ENCODE measurements at regions not wholly inside any gene's neighbourhood (a gene's known extent, or its start where the extent isn't known, plus 50 kb on each side); places are given as distances from the start of the nearest gene placed in this dataset.

DNA sequence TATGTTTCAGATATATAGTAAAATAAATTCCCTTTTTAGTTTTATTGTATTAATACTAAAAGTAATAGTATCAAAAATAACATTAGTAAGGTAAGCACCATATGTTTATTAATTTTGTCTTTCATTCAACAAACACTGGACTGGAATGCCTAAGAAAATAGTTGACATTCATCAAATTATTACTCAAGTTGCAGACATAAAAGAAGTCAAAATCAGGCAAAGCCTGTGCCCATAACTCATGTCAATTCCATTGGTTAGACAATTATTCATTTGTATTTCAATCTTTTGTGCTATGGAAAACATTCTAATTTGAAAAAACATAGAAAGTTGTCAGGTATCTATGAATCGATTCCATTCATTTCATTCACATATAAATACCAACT lies 158.9 kb downstream of the CEMIP2 start:
- CTCF ChIA-PET = no interaction called here
- H4K20me1 ChIP-seq (ENCODE audit: low read length) = no peaks in the 10 kb centered on the region
- intact Hi-C loops (cut with micrococcal nuclease) = loop anchor here (2.0 to 5.0 kb wide), 2 partner anchors 17 to 73 kb away; no protein-coding TSS in a partner anchor
- no peak overlapping the region for H3K4me3 ChIP-seq (ENCODE audit: low read length)
- no peaks in the 10 kb centered on the region for H3K27me3 ChIP-seq (ENCODE audit: low read length)
- H3K9me3 ChIP-seq (ENCODE audit: low read length) = no peaks in the 10 kb centered on the region
- H3K4me2 ChIP-seq (ENCODE audit: low read length) = no peak overlapping the region
- TF ChIP-seq EZH2 (IDR thresholded peaks at IDR 0.05; ENCODE audit: low read length, unreplicated experiment) = no peak
- no peak for TF ChIP-seq EZH2phosphoT487 (IDR thresholded peaks at IDR 0.05; ENCODE audit: borderline replicate concordance, low read length)
- TF ChIP-seq, protein P1, sequence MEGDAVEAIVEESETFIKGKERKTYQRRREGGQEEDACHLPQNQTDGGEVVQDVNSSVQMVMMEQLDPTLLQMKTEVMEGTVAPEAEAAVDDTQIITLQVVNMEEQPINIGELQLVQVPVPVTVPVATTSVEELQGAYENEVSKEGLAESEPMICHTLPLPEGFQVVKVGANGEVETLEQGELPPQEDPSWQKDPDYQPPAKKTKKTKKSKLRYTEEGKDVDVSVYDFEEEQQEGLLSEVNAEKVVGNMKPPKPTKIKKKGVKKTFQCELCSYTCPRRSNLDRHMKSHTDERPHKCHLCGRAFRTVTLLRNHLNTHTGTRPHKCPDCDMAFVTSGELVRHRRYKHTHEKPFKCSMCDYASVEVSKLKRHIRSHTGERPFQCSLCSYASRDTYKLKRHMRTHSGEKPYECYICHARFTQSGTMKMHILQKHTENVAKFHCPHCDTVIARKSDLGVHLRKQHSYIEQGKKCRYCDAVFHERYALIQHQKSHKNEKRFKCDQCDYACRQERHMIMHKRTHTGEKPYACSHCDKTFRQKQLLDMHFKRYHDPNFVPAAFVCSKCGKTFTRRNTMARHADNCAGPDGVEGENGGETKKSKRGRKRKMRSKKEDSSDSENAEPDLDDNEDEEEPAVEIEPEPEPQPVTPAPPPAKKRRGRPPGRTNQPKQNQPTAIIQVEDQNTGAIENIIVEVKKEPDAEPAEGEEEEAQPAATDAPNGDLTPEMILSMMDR (conservative IDR thresholded peaks at IDR 0.05; ENCODE audit: low read depth, low read length) = no peak
- no peaks in the 10 kb centered on the region for H3K79me2 ChIP-seq (ENCODE audit: low read length)
- ATAC-seq (no peak), DNase-seq (no peak)
- H2AFZ ChIP-seq (ENCODE audit: low read length) = no peak overlapping the region
- H3F3A ChIP-seq (ENCODE audit: low read length, unreplicated experiment) = no peaks in the 10 kb centered on the region
- no peaks in the 10 kb centered on the region for H3K9me2 ChIP-seq (replicated peaks; ENCODE audit: low read length)
- H3K36me3 ChIP-seq (ENCODE audit: low read depth, low read length) = no peaks in the 10 kb centered on the region; the same call in 1 of the 2 replicates
- H3K4me1 ChIP-seq (ENCODE audit: insufficient read depth, low read length) = no peaks in the 10 kb centered on the region
- POLR2A ChIA-PET (ENCODE audit: unreplicated experiment) = no interaction called here
- H3K9ac ChIP-seq (ENCODE audit: low read length) = no peak overlapping the region
- BruUV-seq (replicated peaks) = no TSS peak
- H3K27ac ChIP-seq (ENCODE audit: low read length) = no peak overlapping the region

DNA sequence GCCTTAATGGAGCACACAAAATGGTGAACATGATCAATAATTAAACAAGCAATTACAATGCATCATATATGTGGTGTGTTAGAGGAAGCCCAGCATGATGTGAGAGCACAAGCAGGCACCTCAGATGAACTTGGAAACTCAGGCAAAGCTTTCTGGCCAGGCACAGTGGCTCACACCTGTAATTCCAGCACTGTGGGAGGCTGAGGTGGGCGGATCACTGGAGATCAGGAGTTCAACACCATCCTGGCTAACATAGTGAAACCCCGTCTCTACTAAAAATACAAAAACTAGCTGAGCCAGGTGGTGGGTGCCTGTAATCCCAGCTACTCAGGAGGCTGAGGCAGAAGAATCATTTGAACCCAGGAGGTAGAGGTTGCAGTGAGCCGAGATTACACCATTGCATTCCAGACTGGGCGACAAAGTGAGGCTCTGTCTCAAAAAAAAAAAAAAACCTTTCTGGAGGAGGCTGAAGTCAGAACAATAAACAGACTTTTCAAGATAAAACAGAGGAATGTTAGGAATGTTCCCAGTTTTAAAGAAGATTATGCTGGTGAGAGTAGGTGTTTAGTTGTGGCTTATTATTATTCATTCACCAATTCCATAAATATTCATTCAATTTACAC lies 159.4 kb downstream of the CEMIP2 start:
- Histone ChIP-seq H3K9ac (ENCODE audit: low read length) (no peak overlapping the region), H3K4me2 (ENCODE audit: low read length) (no peak overlapping the region), H3K4me3 (ENCODE audit: low read length) (no peak overlapping the region), H4K20me1 (ENCODE audit: low read length) (no peaks in the 10 kb centered on the region), H3K9me3 (ENCODE audit: low read length) (no peaks in the 10 kb centered on the region), H3K27me3 (ENCODE audit: low read length) (no peaks in the 10 kb centered on the region), H3K4me1 (ENCODE audit: insufficient read depth, low read length) (no peaks in the 10 kb centered on the region), H3K36me3 (ENCODE audit: low read depth, low read length) (no peaks in the 10 kb centered on the region; the same call in 1 of the 2 replicates), H3F3A (ENCODE audit: low read length, unreplicated experiment) (no peaks in the 10 kb centered on the region), H3K79me2 (ENCODE audit: low read length) (no peaks in the 10 kb centered on the region), H2AFZ (ENCODE audit: low read length) (no peak overlapping the region), H3K9me2 (replicated peaks; ENCODE audit: low read length) (no peaks in the 10 kb centered on the region), H3K27ac (ENCODE audit: low read length) (no peak overlapping the region)
- CTCF ChIA-PET = no interaction called here
- POLR2A ChIA-PET (ENCODE audit: unreplicated experiment) = no interaction called here
- no TSS peak for BruUV-seq (replicated peaks)
- no peak for ATAC-seq
- TF ChIP-seq, protein P1 (conservative IDR thresholded peaks at IDR 0.05; ENCODE audit: low read depth, low read length) = no peak
- no peak for TF ChIP-seq EZH2phosphoT487 (IDR thresholded peaks at IDR 0.05; ENCODE audit: borderline replicate concordance, low read length)
- no peak for TF ChIP-seq EZH2 (IDR thresholded peaks at IDR 0.05; ENCODE audit: low read length, unreplicated experiment)
- DNase-seq = no peak
- intact Hi-C loops (cut with micrococcal nuclease) = loop anchor here (2.0 to 5.0 kb wide), 2 partner anchors 18 to 73 kb away; no protein-coding TSS in a partner anchor

DNA sequence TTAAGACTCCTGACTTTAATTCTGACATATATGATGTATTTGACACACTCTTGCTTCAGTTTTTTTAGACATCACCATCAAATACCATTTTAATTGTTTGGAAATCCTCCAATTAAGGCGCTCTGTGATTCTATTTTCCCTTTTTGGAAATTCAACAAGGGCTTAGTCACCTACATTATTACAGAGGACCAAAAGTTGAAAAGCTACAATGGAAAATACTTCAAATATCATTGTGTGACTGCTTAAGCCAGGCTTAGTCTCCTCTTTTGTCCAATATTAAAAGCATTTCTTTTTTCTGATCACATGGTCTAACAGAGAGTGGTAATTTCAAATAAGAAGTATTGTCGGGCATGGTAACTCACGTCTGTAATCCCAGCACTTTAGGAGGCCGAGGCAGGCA lies 160.3 kb downstream of the CEMIP2 start:
- CTCF ChIA-PET = no interaction called here
- no peak overlapping the region for H3K4me3 ChIP-seq (ENCODE audit: low read length)
- H3K9me3 ChIP-seq (ENCODE audit: low read length) = no peaks in the 10 kb centered on the region
- no peaks in the 10 kb centered on the region for H4K20me1 ChIP-seq (ENCODE audit: low read length)
- no peaks in the 10 kb centered on the region for H3K27me3 ChIP-seq (ENCODE audit: low read length)
- no peak overlapping the region for H3K9ac ChIP-seq (ENCODE audit: low read length)
- no peaks in the 10 kb centered on the region; the same call in 1 of the 2 replicates for H3K36me3 ChIP-seq (ENCODE audit: low read depth, low read length)
- intact Hi-C loops (cut with micrococcal nuclease) = loop anchor here (2.0 to 5.0 kb wide), 2 partner anchors 19 to 74 kb away; no protein-coding TSS in a partner anchor
- H3K9me2 ChIP-seq (replicated peaks; ENCODE audit: low read length) = no peaks in the 10 kb centered on the region
- no peak overlapping the region for H3K27ac ChIP-seq (ENCODE audit: low read length)
- POLR2A ChIA-PET (ENCODE audit: unreplicated experiment) = no interaction called here
- no TSS peak for BruUV-seq (replicated peaks)
- TF ChIP-seq, protein P1 (conservative IDR thresholded peaks at IDR 0.05; ENCODE audit: low read depth, low read length) = no peak
- TF ChIP-seq EZH2phosphoT487 (IDR thresholded peaks at IDR 0.05; ENCODE audit: borderline replicate concordance, low read length) (no peak), EZH2 (IDR thresholded peaks at IDR 0.05; ENCODE audit: low read length, unreplicated experiment) (no peak)
- H2AFZ ChIP-seq (ENCODE audit: low read length) = no peak overlapping the region
- no peaks in the 10 kb centered on the region for H3F3A ChIP-seq (ENCODE audit: low read length, unreplicated experiment)
- no peaks in the 10 kb centered on the region for H3K4me1 ChIP-seq (ENCODE audit: insufficient read depth, low read length)
- no peak overlapping the region for H3K4me2 ChIP-seq (ENCODE audit: low read length)
- DNase-seq (no peak), ATAC-seq (no peak)
- H3K79me2 ChIP-seq (ENCODE audit: low read length) = no peaks in the 10 kb centered on the region

Measured in PC-3 (cell line).